ENCODE measurements at regions not wholly inside any gene's neighbourhood (a gene's known extent, or its start where the extent isn't known, plus 50 kb on each side); places are given as distances from the start of the nearest gene placed in this dataset.

- TF ChIP-seq POLR2A (IDR thresholded peaks at IDR 0.05): no peak
- TF ChIP-seq CTCF (IDR thresholded peaks at IDR 0.05): no peak
Measured at GRCh38 chr6:159623156-159623555, 69.9 kb downstream of the SOD2 start.
